K562 (cell line): ENCODE measurements at regions not wholly inside any gene's neighbourhood (a gene's known extent, or its start where the extent isn't known, plus 50 kb on each side); places are given as distances from the start of the nearest gene placed in this dataset.

Experiments used
- ATAC-seq: fragments of 200-7000 bp; cut with Tn5 transposase; 3 replicates; pipeline ENCODE4 v1.9.1; 2020; ENCODE audit warnings: moderate library complexity
- BruUV-seq: library from RNA; stranded (reverse); fragments of 400-500 nt; replicated peaks from 2 replicates; lab custom pipeline; 2021; lab: Mats Ljungman, UMichigan
- CTCF ChIA-PET: fragments of 300-600 bp; formaldehyde crosslinking; extraction: SDS; loops from one replicate; lab custom pipeline; 2021; ENCODE audit warnings: low intra/inter-chr PET ratio; lab: Yijun Ruan, JAX
- POLR2A ChIA-PET: fragments of 300-600, 350-650 bp; sonication (Branson Sonifier 250); formaldehyde crosslinking; extraction: SDS; loops from one replicate; lab custom pipeline; 2021; ENCODE audit warnings: antibody characterized with exemption, inconsistent platforms; lab: Yijun Ruan, JAX
- DNase-seq, 4 experiments: peaks; one replicate each; pipeline versions ENCODE4 v3.0.0 to v3.0.0-alpha.2; 2011 to 2018; ENCODE audit warnings: low spot score in 3 of 4, mixed read lengths in 3 of 4; ENCODE audit errors: extremely low read depth in 1 of 4
- FAIRE-seq: peaks from 2 replicates; lab custom pipeline; 2011; peaks lifted over from hg19 to GRCh38; lab: Jason Lieb, UNC
- H2AFZ ChIP-seq: 2 replicates; pipeline ENCODE4 v1.6.0; 2011; ENCODE audit warnings: low read depth, low read length, control low read depth, inconsistent platforms
- H3K27ac ChIP-seq: fragments of 200-600 bp; 3 replicates; pipeline ENCODE4 v1.8.0; 2011; ENCODE audit warnings: low read depth, mild to moderate bottlenecking, control low read depth, inconsistent platforms, low read length, moderate library complexity, mixed read lengths; ENCODE audit errors: extremely low read depth
- H3K27me3 ChIP-seq, 2 experiments: fragments of 300-600 bp in 1 of 2; 2 replicates in 1 of 2; 3 replicates in 1 of 2; pipeline versions ENCODE4 v1.6.0 to v1.8.0; 2011; ENCODE audit warnings: inconsistent platforms in 2 of 2, low read length in 2 of 2, mild to moderate bottlenecking in 1 of 2, mixed read lengths in 1 of 2, moderate library complexity in 1 of 2; ENCODE audit not compliant: control insufficient read depth in 2 of 2, insufficient read depth in 2 of 2
- H3K36me3 ChIP-seq: fragments of 300-600 bp; 3 replicates; pipeline ENCODE4 v1.8.0; 2011; ENCODE audit warnings: mild to moderate bottlenecking, low read length, inconsistent platforms; ENCODE audit not compliant: control insufficient read depth, insufficient read depth
- H3K4me1 ChIP-seq, 2 experiments: fragments of 200-600 bp in 1 of 2; replicated peaks in 1 of 2; 2 replicates in 1 of 2; 3 replicates in 1 of 2; pipeline versions ENCODE4 v1.5.1 to v1.8.0; 2011; ENCODE audit warnings: inconsistent platforms in 2 of 2, low read length in 2 of 2, mild to moderate bottlenecking in 1 of 2, mixed read lengths in 1 of 2, moderate library complexity in 1 of 2; ENCODE audit not compliant: control insufficient read depth in 2 of 2, insufficient read depth in 2 of 2
- H3K4me2 ChIP-seq: 2 replicates; pipeline ENCODE4 v1.6.1; 2011; ENCODE audit warnings: low read length, control low read depth, inconsistent platforms, mixed read lengths; ENCODE audit not compliant: insufficient read depth
- H3K4me3 ChIP-seq: fragments of 200-600 bp; sonication (generic), shearing (Covaris generic); 2 replicates; pipeline ENCODE4 v1.5.1; 2016; ENCODE audit warnings: control low read depth, inconsistent platforms
- H3K79me2 ChIP-seq: fragments of 200-600 bp; 3 replicates; pipeline ENCODE4 v1.8.0; 2011; ENCODE audit warnings: low read length, inconsistent platforms; ENCODE audit not compliant: control insufficient read depth, insufficient read depth
- H3K9ac ChIP-seq, 2 experiments: 2 replicates each; pipeline versions ENCODE4 v1.6.0 to v1.6.1; 2011; ENCODE audit warnings: low read depth in 2 of 2, low read length in 2 of 2, control low read depth in 1 of 2, inconsistent platforms in 1 of 2, mild to moderate bottlenecking in 1 of 2, mixed read lengths in 1 of 2; ENCODE audit not compliant: insufficient read depth in 1 of 2
- H3K9me1 ChIP-seq: one replicate; pipeline ENCODE4 v1.6.0; 2011; ENCODE audit warnings: inconsistent platforms, mild to moderate bottlenecking, low read length, moderate library complexity; ENCODE audit not compliant: control insufficient read depth, insufficient read depth
- H3K9me3 ChIP-seq: replicated peaks from 2 replicates; pipeline ENCODE4 v1.5.1; 2011; ENCODE audit warnings: low read depth, low read length, inconsistent platforms; ENCODE audit not compliant: control insufficient read depth, insufficient read depth
- H4K20me1 ChIP-seq: replicated peaks from 2 replicates; pipeline ENCODE4 v1.6.1; 2011; ENCODE audit warnings: low read length, inconsistent platforms, mixed read lengths; ENCODE audit not compliant: control insufficient read depth, insufficient read depth
- CEBPG ChIP-seq, 3 experiments: fragments of 200-800 bp in 1 of 3; sonication (Bioruptor generic) in 1 of 3; sonication (generic) in 1 of 3; formaldehyde crosslinking in 1 of 3; IDR thresholded peaks in 2 of 3; conservative IDR thresholded peaks in 1 of 3; 2 replicates each; pipeline versions ENCODE4 v1.6.1 to v1.8.0; 2016 to 2022; ENCODE audit warnings: missing compliant biosample characterization in 2 of 3, missing genetic modification characterization in 2 of 3, mild to moderate bottlenecking in 1 of 3, missing genetic modification reagents in 1 of 3
- CHD1 ChIP-seq: fragments of 200-600 bp; sonication (generic); IDR thresholded peaks from one replicate; pipeline ENCODE4 v1.6.1; 2012; ENCODE audit warnings: mild to moderate bottlenecking, moderate library complexity, low read length, inconsistent platforms
- EZH2 ChIP-seq: IDR thresholded peaks from 2 replicates; pipeline ENCODE4 v1.6.1; 2012; ENCODE audit warnings: low read depth, mild to moderate bottlenecking, inconsistent platforms, low read length, borderline replicate concordance
- FOXK1 ChIP-seq: sonication (generic); formaldehyde crosslinking; IDR thresholded peaks from 2 replicates; pipeline ENCODE4 v1.8.0; 2022; ENCODE audit warnings: missing genetic modification reagents, mild to moderate bottlenecking, borderline replicate concordance
- MAFK ChIP-seq: IDR thresholded peaks from 2 replicates; pipeline ENCODE4 v1.6.1; 2011; ENCODE audit warnings: low read length, improper control_type of control experiment
- RBM25 ChIP-seq: fragments of 200-400 bp; formaldehyde crosslinking; IDR thresholded peaks from 2 replicates; pipeline ENCODE4 v1.6.1; 2018; ENCODE audit warnings: low read length, low read depth, moderate library complexity; ENCODE audit not compliant: severe bottlenecking
- ZNF444 ChIP-seq: fragments of 250-450 bp; sonication (Bioruptor Pico); IDR thresholded peaks from 2 replicates; pipeline ENCODE4 v1.4.0; 2020; ENCODE audit warnings: mild to moderate bottlenecking, moderate library complexity
- WGBS: fragments of 100-300 bp; shearing (Covaris generic); methylation state at CpG from one replicate; pipeline ENCODE4 v1.1.6; 2016; ENCODE audit warnings: low coverage, mixed read lengths; ENCODE audit not compliant: insufficient coverage; ENCODE audit errors: missing lambda C conversion rate; 5-methylcytosine and 5-hydroxymethylcytosine counted together
- in situ Hi-C: fragments of 300-500 bp; cut with MboI; formaldehyde crosslinking; loops from 4 replicates; pipeline ENCODE4 v1.15.0; 2018; ENCODE audit warnings: inconsistent platforms, mixed read lengths
- intact Hi-C: fragments of 100-400 bp; cut with micrococcal nuclease; formaldehyde crosslinking; loops from 2 replicates; pipeline ENCODE4 v1.14.2; 2022
- TF ChIP-seq, protein P1 (sequence below): conservative IDR thresholded peaks from 2 replicates; pipeline ENCODE4 v1.6.1; 2011; ENCODE audit warnings: low read depth, mild to moderate bottlenecking, low read length; ENCODE audit not compliant: control insufficient read depth
- TF ChIP-seq, protein P2 (sequence below): IDR thresholded peaks from 2 replicates; pipeline ENCODE4 v1.6.1; 2014; ENCODE audit warnings: antibody characterized with exemption
- TF ChIP-seq, protein P3 (sequence below): fragments of 450-650 bp; formaldehyde crosslinking; IDR thresholded peaks from 2 replicates; pipeline ENCODE4 v1.4.0; 2020; ENCODE audit warnings: mild to moderate bottlenecking, mixed read lengths

DNA sequence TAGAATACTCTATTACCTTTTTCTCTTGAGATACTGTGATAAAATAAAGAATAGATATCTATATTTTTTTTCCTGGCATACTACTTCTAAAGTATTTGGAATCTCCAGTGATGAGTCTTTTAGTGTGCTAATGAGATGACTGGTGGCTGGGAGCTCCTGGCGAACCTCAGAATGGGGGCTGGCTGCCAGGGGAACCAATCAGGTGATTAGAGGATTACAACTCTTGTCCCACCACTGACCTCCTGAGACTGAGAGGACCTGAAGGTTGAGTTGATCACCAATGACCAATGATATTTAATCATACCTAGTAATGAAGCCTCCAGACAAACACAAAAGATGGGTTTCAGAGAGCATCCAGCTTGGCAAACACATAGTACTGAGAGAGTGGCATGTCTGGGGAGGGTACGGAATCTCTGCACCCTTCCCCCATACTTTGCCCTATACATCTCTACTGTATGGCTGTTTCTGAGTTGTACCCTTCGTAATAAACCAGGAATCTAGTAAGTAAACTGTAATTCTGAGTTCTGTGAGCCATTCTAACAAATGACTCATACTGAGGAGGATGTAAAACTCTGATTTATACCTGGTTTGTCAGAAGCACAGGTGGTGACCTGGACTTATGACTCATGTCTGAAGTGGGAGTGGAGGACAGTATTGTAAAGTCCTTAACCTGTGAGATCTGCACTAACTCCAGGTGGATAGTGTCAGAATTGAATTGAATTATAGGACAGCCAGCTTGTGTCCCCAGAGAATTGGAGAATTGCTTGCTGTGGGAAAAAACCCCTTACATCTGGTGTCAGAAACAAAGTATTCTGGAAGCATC lies 325.3 kb upstream of the LRRC4C start (continued):
- TF ChIP-seq, protein P1, sequence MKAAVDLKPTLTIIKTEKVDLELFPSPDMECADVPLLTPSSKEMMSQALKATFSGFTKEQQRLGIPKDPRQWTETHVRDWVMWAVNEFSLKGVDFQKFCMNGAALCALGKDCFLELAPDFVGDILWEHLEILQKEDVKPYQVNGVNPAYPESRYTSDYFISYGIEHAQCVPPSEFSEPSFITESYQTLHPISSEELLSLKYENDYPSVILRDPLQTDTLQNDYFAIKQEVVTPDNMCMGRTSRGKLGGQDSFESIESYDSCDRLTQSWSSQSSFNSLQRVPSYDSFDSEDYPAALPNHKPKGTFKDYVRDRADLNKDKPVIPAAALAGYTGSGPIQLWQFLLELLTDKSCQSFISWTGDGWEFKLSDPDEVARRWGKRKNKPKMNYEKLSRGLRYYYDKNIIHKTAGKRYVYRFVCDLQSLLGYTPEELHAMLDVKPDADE: no peak
- no peak for TF ChIP-seq FOXK1 (CRISPR knock-in tag)

DNA sequence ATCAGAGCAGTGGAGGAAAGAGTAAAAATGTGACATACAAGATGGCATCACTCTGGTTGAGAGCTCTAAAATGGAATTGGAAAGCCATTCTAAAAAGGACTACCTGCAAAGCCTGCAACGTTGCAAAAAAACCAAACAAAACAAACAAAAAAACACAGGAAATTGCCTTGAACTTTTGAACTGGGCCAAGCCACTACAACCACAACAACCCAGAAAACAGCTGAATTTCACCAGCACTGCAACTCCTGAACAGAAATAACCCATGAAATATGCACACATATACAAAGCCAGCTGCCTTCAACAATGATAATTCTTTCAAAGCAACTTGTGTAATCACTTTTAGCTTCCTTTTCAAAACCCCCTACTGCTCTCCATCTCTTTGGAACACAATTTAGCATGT lies 326.6 kb upstream of the LRRC4C start:
- intact Hi-C loops (no loop called here), in situ Hi-C loops (no loop called here)
- Histone ChIP-seq H2AFZ (no peak overlapping the region), H3K4me2 (no peak overlapping the region), H3K9ac (no peak overlapping the region), H3K9me1 (no peaks in the 10 kb centered on the region), H3K4me3 (no peak overlapping the region), H3K79me2 (no peaks in the 10 kb centered on the region), H3K9me3 (no peaks in the 10 kb centered on the region), H3K4me1 (no peaks in the 10 kb centered on the region), H3K27me3 (no peaks in the 10 kb centered on the region), H4K20me1 (no peaks in the 10 kb centered on the region), H3K27ac (no peak overlapping the region), H3K36me3 (no peaks in the 10 kb centered on the region)
- no peak for TF ChIP-seq RBM25
- TF ChIP-seq, protein P2, sequence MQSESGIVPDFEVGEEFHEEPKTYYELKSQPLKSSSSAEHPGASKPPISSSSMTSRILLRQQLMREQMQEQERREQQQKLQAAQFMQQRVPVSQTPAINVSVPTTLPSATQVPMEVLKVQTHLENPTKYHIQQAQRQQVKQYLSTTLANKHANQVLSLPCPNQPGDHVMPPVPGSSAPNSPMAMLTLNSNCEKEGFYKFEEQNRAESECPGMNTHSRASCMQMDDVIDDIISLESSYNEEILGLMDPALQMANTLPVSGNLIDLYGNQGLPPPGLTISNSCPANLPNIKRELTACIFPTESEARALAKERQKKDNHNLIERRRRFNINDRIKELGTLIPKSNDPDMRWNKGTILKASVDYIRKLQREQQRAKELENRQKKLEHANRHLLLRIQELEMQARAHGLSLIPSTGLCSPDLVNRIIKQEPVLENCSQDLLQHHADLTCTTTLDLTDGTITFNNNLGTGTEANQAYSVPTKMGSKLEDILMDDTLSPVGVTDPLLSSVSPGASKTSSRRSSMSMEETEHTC: no peak
- no peak for TF ChIP-seq CEBPG (CRISPR knock-in tag; IDR thresholded peaks at IDR 0.05)
- no peak for TF ChIP-seq CEBPG (tag; conservative IDR thresholded peaks at IDR 0.05 in 1 of 2, IDR thresholded peaks at IDR 0.05 in 1 of 2)
- no peak for TF ChIP-seq MAFK
- no peak for TF ChIP-seq CHD1
- TF ChIP-seq, protein P3, sequence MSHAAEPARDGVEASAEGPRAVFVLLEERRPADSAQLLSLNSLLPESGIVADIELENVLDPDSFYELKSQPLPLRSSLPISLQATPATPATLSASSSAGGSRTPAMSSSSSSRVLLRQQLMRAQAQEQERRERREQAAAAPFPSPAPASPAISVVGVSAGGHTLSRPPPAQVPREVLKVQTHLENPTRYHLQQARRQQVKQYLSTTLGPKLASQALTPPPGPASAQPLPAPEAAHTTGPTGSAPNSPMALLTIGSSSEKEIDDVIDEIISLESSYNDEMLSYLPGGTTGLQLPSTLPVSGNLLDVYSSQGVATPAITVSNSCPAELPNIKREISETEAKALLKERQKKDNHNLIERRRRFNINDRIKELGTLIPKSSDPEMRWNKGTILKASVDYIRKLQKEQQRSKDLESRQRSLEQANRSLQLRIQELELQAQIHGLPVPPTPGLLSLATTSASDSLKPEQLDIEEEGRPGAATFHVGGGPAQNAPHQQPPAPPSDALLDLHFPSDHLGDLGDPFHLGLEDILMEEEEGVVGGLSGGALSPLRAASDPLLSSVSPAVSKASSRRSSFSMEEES (CRISPR knock-in tag): no peak
- no peak for TF ChIP-seq EZH2
- TF ChIP-seq ZNF444 (CRISPR knock-in tag): no peak
- FAIRE-seq (no peak), ATAC-seq (no peak), DNase-seq (no peak)
- 0% methylated on average over 1 of the region's 1 CpG for WGBS
- POLR2A ChIA-PET: no interaction called here
- no TSS peak for BruUV-seq
- CTCF ChIA-PET: no interaction called here
